Mucosa of descending colon (tissue), 3 donors: ENCODE measurements at regions not wholly inside any gene's neighbourhood (a gene's known extent, or its start where the extent isn't known, plus 50 kb on each side); places are given as distances from the start of the nearest gene placed in this dataset.

Source experiments
- ATAC-seq: fragments of 200-7000 bp; cut with Tn5 transposase; one replicate; pipeline ENCODE4 v1.9.1; 2020; ENCODE audit warnings: mild to moderate bottlenecking, moderate library complexity
- DNase-seq, 3 donors: peaks; one replicate each; pipeline ENCODE4 v3.0.0-alpha.2; 2020
- H3K36me3 ChIP-seq: fragments of 200-600 bp; one replicate; pipeline ENCODE4 v1.8.0; 2021; ENCODE audit warnings: low read depth, mild to moderate bottlenecking
- H3K4me1 ChIP-seq: fragments of 200-600 bp; one replicate; pipeline ENCODE4 v1.8.0; 2021; ENCODE audit warnings: low read depth, mild to moderate bottlenecking
- H3K4me3 ChIP-seq: fragments of 200-600 bp; one replicate; pipeline ENCODE4 v1.8.0; 2021; ENCODE audit warnings: mild to moderate bottlenecking
- H3K9me3 ChIP-seq: fragments of 200-600 bp; one replicate; pipeline ENCODE4 v1.8.0; 2021; ENCODE audit warnings: mild to moderate bottlenecking
- intact Hi-C, 2 donors: fragments of 100-400 bp; cut with DNase I in 1 of 2; cut with micrococcal nuclease in 1 of 2; formaldehyde crosslinking; loops; one replicate each; pipeline versions ENCODE4 v1.11.0 to v1.11.1; 2022; cut with DNase I, micrococcal nuclease
- TF ChIP-seq, protein P1 (sequence below): fragments of 200-600 bp; IDR thresholded peaks from one replicate; pipeline ENCODE4 v1.8.0; 2022; ENCODE audit warnings: antibody characterized with exemption, mild to moderate bottlenecking
- donor health status: DM: no; HTN: no; CAD: no; lungs with moderate emphysema.
- donor health status: DM: no; HTN: no; CAD: no.
- donor health status: DM: no; HTN: yes; CAD: no.

- no peaks in the 10 kb centered on the region for H3K4me1 ChIP-seq
- DNase-seq (no peak), ATAC-seq (no peak)
- H3K36me3 ChIP-seq: no peaks in the 10 kb centered on the region
- TF ChIP-seq, protein P1, sequence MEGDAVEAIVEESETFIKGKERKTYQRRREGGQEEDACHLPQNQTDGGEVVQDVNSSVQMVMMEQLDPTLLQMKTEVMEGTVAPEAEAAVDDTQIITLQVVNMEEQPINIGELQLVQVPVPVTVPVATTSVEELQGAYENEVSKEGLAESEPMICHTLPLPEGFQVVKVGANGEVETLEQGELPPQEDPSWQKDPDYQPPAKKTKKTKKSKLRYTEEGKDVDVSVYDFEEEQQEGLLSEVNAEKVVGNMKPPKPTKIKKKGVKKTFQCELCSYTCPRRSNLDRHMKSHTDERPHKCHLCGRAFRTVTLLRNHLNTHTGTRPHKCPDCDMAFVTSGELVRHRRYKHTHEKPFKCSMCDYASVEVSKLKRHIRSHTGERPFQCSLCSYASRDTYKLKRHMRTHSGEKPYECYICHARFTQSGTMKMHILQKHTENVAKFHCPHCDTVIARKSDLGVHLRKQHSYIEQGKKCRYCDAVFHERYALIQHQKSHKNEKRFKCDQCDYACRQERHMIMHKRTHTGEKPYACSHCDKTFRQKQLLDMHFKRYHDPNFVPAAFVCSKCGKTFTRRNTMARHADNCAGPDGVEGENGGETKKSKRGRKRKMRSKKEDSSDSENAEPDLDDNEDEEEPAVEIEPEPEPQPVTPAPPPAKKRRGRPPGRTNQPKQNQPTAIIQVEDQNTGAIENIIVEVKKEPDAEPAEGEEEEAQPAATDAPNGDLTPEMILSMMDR: no peak
- no peaks in the 10 kb centered on the region for H3K9me3 ChIP-seq
- H3K4me3 ChIP-seq: no peak overlapping the region
- intact Hi-C loops: no loop called here
Measured at GRCh38 chr18:54772056-54772455, 56.2 kb upstream of the RAB27B start.

- DNase-seq: no peak
- TF ChIP-seq, protein P1: no peak
- Histone ChIP-seq H3K9me3 (no peaks in the 10 kb centered on the region), H3K4me3 (no peak overlapping the region), H3K36me3 (no peaks in the 10 kb centered on the region), H3K4me1 (no peaks in the 10 kb centered on the region)
- intact Hi-C loops: no loop called here
- no peak for ATAC-seq
Measured at GRCh38 chr18:54774423-54774822, 53.9 kb upstream of the RAB27B start.

- TF ChIP-seq, protein P1: no peak
- no peaks in the 10 kb centered on the region for H3K36me3 ChIP-seq
- no peak overlapping the region for H3K4me3 ChIP-seq
- intact Hi-C loops: no loop called here
- ATAC-seq: no peak
- no peak for DNase-seq
- no peaks in the 10 kb centered on the region for H3K9me3 ChIP-seq
- H3K4me1 ChIP-seq: no peaks in the 10 kb centered on the region
Measured at GRCh38 chr18:54774981-54775665, 53.2 kb upstream of the RAB27B start.

- DNase-seq (no peak), ATAC-seq (peak; percentile 57)
- TF ChIP-seq, protein P1: no peak
- Histone ChIP-seq H3K36me3 (no peaks in the 10 kb centered on the region), H3K9me3 (no peaks in the 10 kb centered on the region), H3K4me1 (no peaks in the 10 kb centered on the region), H3K4me3 (no peak overlapping the region)
- intact Hi-C loops: no loop called here
Measured at GRCh38 chr18:54775686-54776085, 52.6 kb upstream of the RAB27B start.

GRCh38 chr18:54776282-54776977, 51.8 kb upstream of the RAB27B start:
- Histone ChIP-seq H3K4me1 (no peaks in the 10 kb centered on the region), H3K4me3 (no peak overlapping the region), H3K9me3 (no peaks in the 10 kb centered on the region), H3K36me3 (no peaks in the 10 kb centered on the region)
- intact Hi-C loops: no loop called here
- TF ChIP-seq, protein P1: no peak
- DNase-seq (no peak), ATAC-seq (peak; percentile 67)
